OCI-LY3 (cell line): ENCODE measurements at regions not wholly inside any gene's neighbourhood (a gene's known extent, or its start where the extent isn't known, plus 50 kb on each side); places are given as distances from the start of the nearest gene placed in this dataset.

Experiments
- CTCF ChIP-seq: fragments of 200-600, 300-600 bp; sonication (generic); IDR thresholded peaks from 2 replicates; pipeline ENCODE4 v1.5.1; 2014; ENCODE audit warnings: antibody characterized with exemption, low read length, low read depth
- EZH2phosphoT487 ChIP-seq: fragments of 200-600 bp; shearing (Covaris generic); IDR thresholded peaks from 2 replicates; pipeline ENCODE4 v1.6.1; 2018; ENCODE audit warnings: antibody characterized with exemption, mixed run types, low read depth

- no peak for TF ChIP-seq CTCF
- TF ChIP-seq EZH2phosphoT487: no peak
These were observed 161.2 kb upstream of the GRIA4 start for GRCh38 chr11:105448703-105449079.
